ENCODE measurements at regions not wholly inside any gene's neighbourhood (a gene's known extent, or its start where the extent isn't known, plus 50 kb on each side); places are given as distances from the start of the nearest gene placed in this dataset.
A peak's percentile ranks its signal among the peaks of the same experiment; 100 is the strongest.
"Not testable (repeated sequence)": the region's sequence is repeated elsewhere in the genome, so short reads cannot be mapped to it uniquely, and the experiment has no call there.

- no peaks in the 10 kb centered on the region for H3K36me3 ChIP-seq (ENCODE audit: control insufficient read depth, insufficient read depth, low read length)
- no peak for FAIRE-seq
- no peak for DNase-seq (ENCODE audit: low read depth)
- no peaks in the 10 kb centered on the region for H3K27me3 ChIP-seq (ENCODE audit: control insufficient read depth, insufficient read depth, low read length)
- no peak overlapping the region for H3K4me3 ChIP-seq (ENCODE audit: low read depth, low read length)
- no peak for TF ChIP-seq CTCF (IDR thresholded peaks at IDR 0.05; ENCODE audit: insufficient read depth, low read length, severe bottlenecking)
These were observed 1598.3 kb downstream of the PCDH18 start for GRCh38 chr4:135934026-135934425.

GRCh38 chr4:135927651-135928050, 1604.6 kb downstream of the PCDH18 start:
- no peak overlapping the region for H3K4me3 ChIP-seq (ENCODE audit: low read depth, low read length)
- H3K36me3 ChIP-seq (ENCODE audit: control insufficient read depth, insufficient read depth, low read length) = no peaks in the 10 kb centered on the region
- no peaks in the 10 kb centered on the region for H3K27me3 ChIP-seq (ENCODE audit: control insufficient read depth, insufficient read depth, low read length)
- DNase-seq (ENCODE audit: low read depth) (peak; percentile 0), FAIRE-seq (no peak)
- TF ChIP-seq CTCF (IDR thresholded peaks at IDR 0.05; ENCODE audit: insufficient read depth, low read length, severe bottlenecking) = no peak

GRCh38 chr4:135921081-135921480, 1611.2 kb downstream of the PCDH18 start:
- no peak for TF ChIP-seq CTCF (IDR thresholded peaks at IDR 0.05; ENCODE audit: insufficient read depth, low read length, severe bottlenecking)
- FAIRE-seq (no peak), DNase-seq (ENCODE audit: low read depth) (no peak)
- H3K4me3 ChIP-seq (ENCODE audit: low read depth, low read length) = no peak overlapping the region
- H3K36me3 ChIP-seq (ENCODE audit: control insufficient read depth, insufficient read depth, low read length) = no peaks in the 10 kb centered on the region
- no peaks in the 10 kb centered on the region for H3K27me3 ChIP-seq (ENCODE audit: control insufficient read depth, insufficient read depth, low read length)

- Histone ChIP-seq H3K4me3 (ENCODE audit: low read depth, low read length) (no peak overlapping the region), H3K27me3 (ENCODE audit: control insufficient read depth, insufficient read depth, low read length) (no peaks in the 10 kb centered on the region), H3K36me3 (ENCODE audit: control insufficient read depth, insufficient read depth, low read length) (no peaks in the 10 kb centered on the region)
- no peak for TF ChIP-seq CTCF (IDR thresholded peaks at IDR 0.05; ENCODE audit: insufficient read depth, low read length, severe bottlenecking)
- no peak for DNase-seq (ENCODE audit: low read depth)
- FAIRE-seq = no peak
These were observed 1615.3 kb downstream of the PCDH18 start for GRCh38 chr4:135917011-135917410.

GRCh38 chr4:135900956-135901355, 1631.3 kb downstream of the PCDH18 start:
- DNase-seq (ENCODE audit: low read depth) (no peak), FAIRE-seq (no peak)
- TF ChIP-seq CTCF (IDR thresholded peaks at IDR 0.05; ENCODE audit: insufficient read depth, low read length, severe bottlenecking) = no peak

GRCh38 chr4:135864304-135864703, 1662.7 kb upstream of the PABPC4L start:
- H3K36me3 ChIP-seq (ENCODE audit: control insufficient read depth, insufficient read depth, low read length) = not testable (repeated sequence)
- DNase-seq (ENCODE audit: low read depth) = peak; percentile 29

More at GRCh38 chr4:135900956-135901355, 1631.3 kb downstream of the PCDH18 start:
- no peaks in the 10 kb centered on the region for H3K27me3 ChIP-seq (ENCODE audit: control insufficient read depth, insufficient read depth, low read length)
- no peak overlapping the region for H3K4me3 ChIP-seq (ENCODE audit: low read depth, low read length)
- H3K36me3 ChIP-seq (ENCODE audit: control insufficient read depth, insufficient read depth, low read length) = no peaks in the 10 kb centered on the region

More at GRCh38 chr4:135864304-135864703, 1662.7 kb upstream of the PABPC4L start:
- not testable (repeated sequence) for FAIRE-seq; H3K4me3 ChIP-seq (ENCODE audit: low read depth, low read length); H3K27me3 ChIP-seq (ENCODE audit: control insufficient read depth, insufficient read depth, low read length)
- TF ChIP-seq CTCF (IDR thresholded peaks at IDR 0.05; ENCODE audit: insufficient read depth, low read length, severe bottlenecking) = peak; percentile 14
